PC-9 (cell line): ENCODE measurements at regions not wholly inside any gene's neighbourhood (a gene's known extent, or its start where the extent isn't known, plus 50 kb on each side); places are given as distances from the start of the nearest gene placed in this dataset.

Experiments
- BruUV-seq: library from RNA; stranded (reverse); fragments of 400-500 nt; replicated peaks from 2 replicates; lab custom pipeline; 2021; lab: Mats Ljungman, UMichigan
- CTCF ChIA-PET: fragments of 300-600 bp; sonication (Branson Sonifier 250); formaldehyde crosslinking; loops from one replicate; lab custom pipeline; 2022; ENCODE audit warnings: antibody characterized with exemption; lab: Charles Lee
- POLR2A ChIA-PET: fragments of 300-600 bp; sonication (Branson Sonifier 250); formaldehyde crosslinking; loops from one replicate; lab custom pipeline; 2022; ENCODE audit warnings: antibody characterized with exemption; ENCODE audit not compliant: unreplicated experiment; lab: Charles Lee
- DNase-seq, 2 experiments: peaks; one replicate each; pipeline versions ENCODE4 v3.0.0 to v3.0.0-alpha.2; 2015 to 2022; ENCODE audit warnings: mixed read lengths in 1 of 2
- H2AFZ ChIP-seq: fragments of 200-600 bp; sonication (generic); 2 replicates; pipeline ENCODE4 v1.8.1; 2017; ENCODE audit warnings: antibody characterized with exemption
- H3F3A ChIP-seq: fragments of 200-600 bp; sonication (generic); 2 replicates; pipeline ENCODE4 v1.8.1; 2017; ENCODE audit warnings: antibody characterized with exemption, mild to moderate bottlenecking, low read depth; ENCODE audit not compliant: insufficient read depth
- H3K27ac ChIP-seq: fragments of 200-600 bp; sonication (generic); 2 replicates; pipeline ENCODE4 v1.6.1; 2016; ENCODE audit warnings: mixed run types
- H3K27me3 ChIP-seq: fragments of 200-600 bp; sonication (generic); 2 replicates; pipeline ENCODE4 v1.6.1; 2016; ENCODE audit warnings: low read depth, mixed run types; ENCODE audit not compliant: insufficient read depth
- H3K36me3 ChIP-seq: fragments of 200-600 bp; sonication (generic); 2 replicates; pipeline ENCODE4 v1.6.1; 2016; ENCODE audit warnings: low read depth, mixed run types
- H3K4me1 ChIP-seq: fragments of 200-600 bp; sonication (generic); replicated peaks from 2 replicates; pipeline ENCODE4 v1.6.1; 2016; ENCODE audit warnings: mixed run types; ENCODE audit not compliant: insufficient read depth
- H3K4me2 ChIP-seq: fragments of 200-600 bp; sonication (generic); 2 replicates; pipeline ENCODE4 v1.6.1; 2017; ENCODE audit warnings: mixed run types
- H3K4me3 ChIP-seq: fragments of 200-600 bp; sonication (generic); 2 replicates; pipeline ENCODE4 v1.6.1; 2016; ENCODE audit warnings: mixed run types
- H3K79me2 ChIP-seq: fragments of 200-600 bp; sonication (generic); 2 replicates; pipeline ENCODE4 v1.6.1; 2017; ENCODE audit warnings: low read depth, mixed run types
- H3K9me2 ChIP-seq: fragments of 200-600 bp; sonication (generic); 2 replicates; pipeline ENCODE4 v1.8.1; 2017; ENCODE audit warnings: mild to moderate bottlenecking; ENCODE audit not compliant: insufficient read depth
- H3K9me3 ChIP-seq: fragments of 200-600 bp; sonication (generic); 2 replicates; pipeline ENCODE4 v1.8.1; 2016; ENCODE audit warnings: low read depth; ENCODE audit not compliant: insufficient read depth
- H4K20me1 ChIP-seq: fragments of 200-600 bp; sonication (generic); 2 replicates; pipeline ENCODE4 v1.8.1; 2017; ENCODE audit not compliant: insufficient read depth
- EZH2 ChIP-seq: fragments of 200-600 bp; sonication (generic); IDR thresholded peaks from 2 replicates; pipeline ENCODE4 v1.8.0; 2017; ENCODE audit warnings: antibody characterized with exemption, low read depth
- intact Hi-C: fragments of 100-400 bp; cut with micrococcal nuclease; formaldehyde crosslinking; loops from one replicate; pipeline ENCODE4 v1.10.0; 2022; ENCODE audit not compliant: unreplicated experiment
- TF ChIP-seq, protein P1 (sequence below): fragments of 200-600 bp; sonication (generic); conservative IDR thresholded peaks from 2 replicates; pipeline ENCODE4 v1.6.1; 2017; ENCODE audit warnings: mixed run types, antibody characterized with exemption, mild to moderate bottlenecking, moderate library complexity

DNA sequence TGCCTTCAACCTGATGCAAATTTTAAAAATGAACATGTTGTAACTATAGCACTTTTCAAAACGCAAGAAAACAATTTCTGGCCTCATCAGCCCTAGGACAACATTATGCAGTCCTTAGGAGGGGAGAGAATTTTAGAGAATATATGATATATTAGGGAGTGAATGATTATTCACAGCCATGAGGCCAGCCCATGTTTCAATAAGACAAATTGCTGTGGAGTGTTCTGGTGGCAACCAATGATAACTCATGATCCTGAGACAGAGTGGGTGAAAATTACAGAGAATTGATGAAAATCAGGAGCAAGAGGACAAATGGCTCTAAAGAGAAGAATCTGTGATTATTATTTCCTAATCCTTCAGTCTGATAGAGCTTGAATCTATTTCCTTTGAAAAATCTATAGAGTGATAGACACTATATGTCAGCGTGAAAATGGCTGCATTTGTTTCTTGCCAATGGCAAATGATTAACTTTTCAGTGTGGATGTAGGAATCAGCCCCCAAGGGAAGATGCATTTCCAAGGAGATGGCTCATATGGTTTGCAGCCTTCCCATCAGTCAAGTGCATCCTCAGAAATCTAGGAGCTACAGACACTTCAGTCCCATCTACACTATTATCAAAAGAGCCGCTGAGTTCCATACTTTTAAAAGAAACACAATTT is 761.0 kb upstream of the ARRDC4 start:
- Histone ChIP-seq H3F3A (no peaks in the 10 kb centered on the region), H3K4me3 (no peak overlapping the region)
- CTCF ChIA-PET = no interaction called here

DNA sequence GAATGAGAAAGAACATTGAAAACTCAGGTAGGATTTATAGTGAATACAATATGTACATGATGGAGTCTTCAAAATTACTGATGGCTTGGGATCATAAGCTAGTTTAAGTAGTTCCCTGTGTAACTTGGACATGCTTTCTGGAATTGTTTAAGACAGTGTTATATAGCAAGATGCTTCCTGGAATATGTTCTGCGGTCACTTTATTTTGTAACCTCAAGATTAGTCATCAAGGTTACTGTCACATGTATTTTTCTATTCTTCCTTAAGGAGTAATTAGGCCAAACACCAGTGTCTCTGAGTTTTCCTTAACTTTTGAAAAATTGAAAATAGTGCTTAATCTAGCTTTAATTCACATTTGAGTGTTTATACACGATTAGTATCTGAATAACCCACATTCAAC is 760.3 kb upstream of the ARRDC4 start:
- no peaks in the 10 kb centered on the region for H3K9me2 ChIP-seq
- no peaks in the 10 kb centered on the region for H3K27me3 ChIP-seq
- no peaks in the 10 kb centered on the region for H3K79me2 ChIP-seq
- H3K9me3 ChIP-seq = no peaks in the 10 kb centered on the region
- H2AFZ ChIP-seq = no peak overlapping the region
- H3F3A ChIP-seq = no peaks in the 10 kb centered on the region
- DNase-seq = no peak
- CTCF ChIA-PET = no interaction called here
- no peaks in the 10 kb centered on the region for H3K36me3 ChIP-seq
- H4K20me1 ChIP-seq = no peaks in the 10 kb centered on the region
- intact Hi-C loops = no loop called here
- POLR2A ChIA-PET = no interaction called here
- H3K4me3 ChIP-seq = no peak overlapping the region
- TF ChIP-seq, protein P1, sequence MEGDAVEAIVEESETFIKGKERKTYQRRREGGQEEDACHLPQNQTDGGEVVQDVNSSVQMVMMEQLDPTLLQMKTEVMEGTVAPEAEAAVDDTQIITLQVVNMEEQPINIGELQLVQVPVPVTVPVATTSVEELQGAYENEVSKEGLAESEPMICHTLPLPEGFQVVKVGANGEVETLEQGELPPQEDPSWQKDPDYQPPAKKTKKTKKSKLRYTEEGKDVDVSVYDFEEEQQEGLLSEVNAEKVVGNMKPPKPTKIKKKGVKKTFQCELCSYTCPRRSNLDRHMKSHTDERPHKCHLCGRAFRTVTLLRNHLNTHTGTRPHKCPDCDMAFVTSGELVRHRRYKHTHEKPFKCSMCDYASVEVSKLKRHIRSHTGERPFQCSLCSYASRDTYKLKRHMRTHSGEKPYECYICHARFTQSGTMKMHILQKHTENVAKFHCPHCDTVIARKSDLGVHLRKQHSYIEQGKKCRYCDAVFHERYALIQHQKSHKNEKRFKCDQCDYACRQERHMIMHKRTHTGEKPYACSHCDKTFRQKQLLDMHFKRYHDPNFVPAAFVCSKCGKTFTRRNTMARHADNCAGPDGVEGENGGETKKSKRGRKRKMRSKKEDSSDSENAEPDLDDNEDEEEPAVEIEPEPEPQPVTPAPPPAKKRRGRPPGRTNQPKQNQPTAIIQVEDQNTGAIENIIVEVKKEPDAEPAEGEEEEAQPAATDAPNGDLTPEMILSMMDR = no peak
- no peak for TF ChIP-seq EZH2
- no peak overlapping the region for H3K27ac ChIP-seq
- no peaks in the 10 kb centered on the region for H3K4me1 ChIP-seq
- no TSS peak for BruUV-seq
- no peak overlapping the region for H3K4me2 ChIP-seq

More for the DNA sequence above, 761.0 kb upstream of the ARRDC4 start:
- no peaks in the 10 kb centered on the region for H3K9me3 ChIP-seq
- H3K27ac ChIP-seq = no peak overlapping the region
- H2AFZ ChIP-seq = no peak overlapping the region
- intact Hi-C loops = no loop called here
- DNase-seq = no peak
- no peaks in the 10 kb centered on the region for H3K4me1 ChIP-seq
- H3K4me2 ChIP-seq = no peak overlapping the region
- H3K36me3 ChIP-seq = no peaks in the 10 kb centered on the region
- H3K27me3 ChIP-seq = no peaks in the 10 kb centered on the region
- H3K79me2 ChIP-seq = no peaks in the 10 kb centered on the region
- H3K9me2 ChIP-seq = no peaks in the 10 kb centered on the region
- H4K20me1 ChIP-seq = no peaks in the 10 kb centered on the region
- no TSS peak for BruUV-seq
- POLR2A ChIA-PET = no interaction called here
- TF ChIP-seq, protein P1 = no peak
- TF ChIP-seq EZH2 = no peak

DNA sequence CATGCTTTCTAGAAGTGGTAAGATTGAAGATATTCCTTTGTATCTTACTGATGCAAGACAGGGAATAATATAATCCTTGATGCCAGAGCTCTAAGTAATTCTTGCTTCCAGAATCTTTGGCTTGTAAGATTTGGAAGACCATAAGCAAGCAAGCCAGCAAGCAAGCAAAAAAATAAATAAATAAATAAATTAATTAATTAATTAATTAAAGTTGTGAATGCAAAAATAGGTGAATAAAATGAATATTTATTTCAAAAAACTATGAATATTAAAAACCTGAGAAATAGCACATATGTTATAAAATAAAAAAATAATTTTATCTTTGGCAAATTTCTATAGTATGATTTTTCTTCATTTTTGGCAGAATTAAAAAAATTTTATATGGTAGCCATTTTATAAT is 750.2 kb upstream of the ARRDC4 start:
- Histone ChIP-seq H3K79me2 (no peaks in the 10 kb centered on the region), H3K9me2 (no peaks in the 10 kb centered on the region), H3K27ac (no peak overlapping the region), H4K20me1 (no peaks in the 10 kb centered on the region), H3F3A (no peaks in the 10 kb centered on the region), H3K36me3 (no peaks in the 10 kb centered on the region), H3K4me3 (no peak overlapping the region), H3K4me1 (no peaks in the 10 kb centered on the region), H3K4me2 (no peak overlapping the region), H2AFZ (no peak overlapping the region), H3K27me3 (peaks cover 7% of the 10 kb centered on the region; the same call in 1 of the 2 replicates), H3K9me3 (no peaks in the 10 kb centered on the region)
- no TSS peak for BruUV-seq
- POLR2A ChIA-PET = no interaction called here
- DNase-seq = no peak
- TF ChIP-seq, protein P1 = no peak
- no peak for TF ChIP-seq EZH2
- CTCF ChIA-PET = no interaction called here
- intact Hi-C loops = no loop called here
